ENCODE measurements at regions not wholly inside any gene's neighbourhood (a gene's known extent, or its start where the extent isn't known, plus 50 kb on each side); places are given as distances from the start of the nearest gene placed in this dataset.

- no peak overlapping the region for H3K4me3 ChIP-seq
- H3K4me1 ChIP-seq, result no peaks in the 10 kb centered on the region
- no peak for TF ChIP-seq CTCF (IDR thresholded peaks at IDR 0.05)
- H3K9me3 ChIP-seq, result no peaks in the 10 kb centered on the region
- intact Hi-C loops (cut with DNase I), result no loop called here
- no peaks in the 10 kb centered on the region for H3K27me3 ChIP-seq
- no peaks in the 10 kb centered on the region for H3K36me3 ChIP-seq
- H3K9ac ChIP-seq (ENCODE audit: low read depth in 2 of 2, low read length in 2 of 2), result no peak overlapping the region
- H3K27ac ChIP-seq, result no peak overlapping the region
- DNase-seq, result no peak
Measured at GRCh38 chr3:31025541-31025940, 131.1 kb upstream of the GADL1 start.

DNA sequence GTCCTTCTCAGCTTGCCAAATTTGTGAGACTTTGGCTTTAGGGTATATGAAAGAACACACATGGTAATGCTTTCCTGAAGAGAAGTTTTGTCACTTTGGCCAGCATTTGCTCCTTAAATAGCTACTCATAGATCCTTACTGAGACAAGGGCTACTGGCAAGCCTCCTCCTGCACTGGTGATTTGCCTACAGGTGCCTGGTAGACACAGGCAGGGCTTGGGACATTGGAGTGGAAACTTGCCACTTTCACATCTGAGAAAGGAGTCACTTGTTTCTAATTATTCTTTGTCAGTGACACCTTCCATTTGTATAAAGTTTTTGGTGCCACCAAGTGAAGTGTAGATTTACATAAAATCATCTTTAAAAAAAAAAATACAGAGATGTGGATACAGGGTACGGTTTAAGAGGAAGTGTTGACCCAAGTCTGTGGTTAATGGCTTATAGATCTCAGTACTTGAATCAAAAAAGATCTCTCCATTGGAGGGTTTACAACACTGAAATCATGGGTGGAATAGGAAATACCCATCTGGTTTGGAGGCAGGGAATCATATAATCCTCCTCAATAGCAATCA, 132.8 kb upstream of the GADL1 start:
- Histone ChIP-seq H3K9ac (ENCODE audit: low read depth in 2 of 2, low read length in 2 of 2) (no peak overlapping the region), H3K27me3 (no peaks in the 10 kb centered on the region), H3K4me3 (no peak overlapping the region), H3K36me3 (no peaks in the 10 kb centered on the region), H3K9me3 (no peaks in the 10 kb centered on the region), H3K27ac (no peak overlapping the region), H3K4me1 (no peaks in the 10 kb centered on the region)
- intact Hi-C loops (cut with DNase I), result no loop called here
- DNase-seq, result no peak
- TF ChIP-seq CTCF (IDR thresholded peaks at IDR 0.05), result no peak

GRCh38 chr3:31027914-31028313, 133.5 kb upstream of the GADL1 start:
- intact Hi-C loops (cut with DNase I), result no loop called here
- H3K27ac ChIP-seq, result no peak overlapping the region
- no peak for TF ChIP-seq CTCF (IDR thresholded peaks at IDR 0.05)

DNA sequence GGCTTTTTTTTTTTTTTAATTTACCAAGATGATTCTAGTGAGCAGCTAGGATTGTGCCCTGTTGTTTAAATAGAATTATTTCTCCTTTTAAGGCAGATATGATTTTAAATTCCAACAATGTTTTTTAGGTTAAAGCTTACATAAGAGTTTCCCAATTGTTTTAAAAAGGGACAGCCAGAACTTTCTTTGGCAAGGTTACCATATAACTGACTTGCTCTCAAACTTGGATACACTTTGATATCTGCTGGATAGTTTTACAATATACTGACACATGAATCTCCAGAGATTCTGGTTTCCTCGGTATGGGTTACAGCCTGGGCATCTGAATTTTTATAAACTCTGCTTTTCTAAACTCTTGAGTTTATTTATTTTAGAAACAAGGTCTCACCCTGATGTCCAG, 134.3 kb upstream of the GADL1 start:
- Histone ChIP-seq H3K4me3 (no peak overlapping the region), H3K27ac (no peak overlapping the region), H3K9me3 (no peaks in the 10 kb centered on the region), H3K9ac (ENCODE audit: low read depth in 2 of 2, low read length in 2 of 2) (no peak overlapping the region), H3K27me3 (no peaks in the 10 kb centered on the region), H3K36me3 (no peaks in the 10 kb centered on the region), H3K4me1 (no peaks in the 10 kb centered on the region)
- no peak for TF ChIP-seq CTCF (IDR thresholded peaks at IDR 0.05)
- no peak for DNase-seq
- intact Hi-C loops (cut with DNase I), result no loop called here

More at GRCh38 chr3:31027914-31028313, 133.5 kb upstream of the GADL1 start:
- Histone ChIP-seq H3K4me1 (no peaks in the 10 kb centered on the region), H3K27me3 (no peaks in the 10 kb centered on the region), H3K9ac (ENCODE audit: low read depth in 2 of 2, low read length in 2 of 2) (no peak overlapping the region), H3K36me3 (no peaks in the 10 kb centered on the region), H3K4me3 (no peak overlapping the region), H3K9me3 (no peaks in the 10 kb centered on the region)
- no peak for DNase-seq

DNA sequence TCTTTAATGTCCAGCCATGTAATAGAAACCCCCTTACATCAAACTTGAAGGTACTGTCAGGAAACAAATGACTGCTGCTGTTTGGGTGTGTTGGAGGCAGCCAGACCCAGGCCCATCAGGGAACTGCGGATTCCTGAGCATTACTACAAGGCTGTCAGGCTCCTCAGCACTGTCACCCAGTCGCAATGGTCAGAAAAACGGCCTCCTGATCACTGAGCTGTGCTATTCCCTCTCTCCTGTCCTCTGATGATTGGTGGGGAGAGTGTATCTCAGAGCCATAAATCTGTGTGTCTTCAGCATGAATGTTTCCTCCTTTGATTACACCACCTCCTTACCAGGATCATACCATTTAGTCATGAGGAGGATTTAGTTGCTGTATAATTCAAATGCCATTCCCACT, 135.2 kb upstream of the GADL1 start:
- H3K27ac ChIP-seq, result no peak overlapping the region
- no peak overlapping the region for H3K9ac ChIP-seq (ENCODE audit: low read depth in 2 of 2, low read length in 2 of 2)
- H3K9me3 ChIP-seq, result no peaks in the 10 kb centered on the region
- no peaks in the 10 kb centered on the region for H3K4me1 ChIP-seq
- no peak for DNase-seq
- H3K27me3 ChIP-seq, result no peaks in the 10 kb centered on the region
- H3K4me3 ChIP-seq, result no peak overlapping the region
- TF ChIP-seq CTCF (IDR thresholded peaks at IDR 0.05), result no peak
- no peaks in the 10 kb centered on the region for H3K36me3 ChIP-seq
- intact Hi-C loops (cut with DNase I), result no loop called here
